Right lobe of liver (tissue), 4 donors: ENCODE measurements at regions not wholly inside any gene's neighbourhood (a gene's known extent, or its start where the extent isn't known, plus 50 kb on each side); places are given as distances from the start of the nearest gene placed in this dataset.

ENCODE experiments used
- POLR2A ChIP-seq: fragments of 450-650 bp; IDR thresholded peaks from one replicate; pipeline ENCODE4 v1.6.1; 2017; ENCODE audit warnings: antibody characterized with exemption, mild to moderate bottlenecking
- TF ChIP-seq, protein P1 (sequence below), 4 donors: fragments of 200-600 bp in 3 of 4; fragments of 450-650 bp in 1 of 4; IDR thresholded peaks; one replicate each; pipeline versions ENCODE4 v1.5.1 to v1.8.0; 2016 to 2022; ENCODE audit warnings: antibody characterized with exemption in 4 of 4, mild to moderate bottlenecking in 2 of 4
- donor health status: DM: no; HTN: no; CAD: no.
- donor health status: DM: no; HTN: no; CAD: no.
- donor health status: DM: no; HTN: yes; CAD: no.

DNA sequence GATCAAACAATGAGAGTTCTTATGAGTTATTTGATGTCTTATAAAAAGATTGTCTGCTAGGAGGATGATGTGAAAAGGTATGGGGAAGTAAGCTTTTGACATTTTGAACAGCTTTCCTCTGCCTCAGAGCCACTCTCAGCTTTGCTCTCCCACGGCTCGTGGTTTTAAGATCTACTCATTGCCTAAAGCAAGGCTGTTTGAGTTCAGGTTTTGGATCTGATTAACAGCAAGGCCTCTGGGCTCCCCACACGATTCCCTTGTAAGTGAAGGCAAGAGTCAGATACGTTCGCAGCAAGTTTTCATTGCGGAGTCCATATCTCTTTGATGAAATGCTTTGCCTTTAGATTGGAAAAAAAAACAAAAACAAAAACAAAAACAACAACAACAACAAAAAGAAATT lies 515.0 kb upstream of the SALL1 start:
- no peak for TF ChIP-seq POLR2A
- TF ChIP-seq, protein P1, sequence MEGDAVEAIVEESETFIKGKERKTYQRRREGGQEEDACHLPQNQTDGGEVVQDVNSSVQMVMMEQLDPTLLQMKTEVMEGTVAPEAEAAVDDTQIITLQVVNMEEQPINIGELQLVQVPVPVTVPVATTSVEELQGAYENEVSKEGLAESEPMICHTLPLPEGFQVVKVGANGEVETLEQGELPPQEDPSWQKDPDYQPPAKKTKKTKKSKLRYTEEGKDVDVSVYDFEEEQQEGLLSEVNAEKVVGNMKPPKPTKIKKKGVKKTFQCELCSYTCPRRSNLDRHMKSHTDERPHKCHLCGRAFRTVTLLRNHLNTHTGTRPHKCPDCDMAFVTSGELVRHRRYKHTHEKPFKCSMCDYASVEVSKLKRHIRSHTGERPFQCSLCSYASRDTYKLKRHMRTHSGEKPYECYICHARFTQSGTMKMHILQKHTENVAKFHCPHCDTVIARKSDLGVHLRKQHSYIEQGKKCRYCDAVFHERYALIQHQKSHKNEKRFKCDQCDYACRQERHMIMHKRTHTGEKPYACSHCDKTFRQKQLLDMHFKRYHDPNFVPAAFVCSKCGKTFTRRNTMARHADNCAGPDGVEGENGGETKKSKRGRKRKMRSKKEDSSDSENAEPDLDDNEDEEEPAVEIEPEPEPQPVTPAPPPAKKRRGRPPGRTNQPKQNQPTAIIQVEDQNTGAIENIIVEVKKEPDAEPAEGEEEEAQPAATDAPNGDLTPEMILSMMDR (IDR thresholded peaks at IDR 0.05), result no peak
